ENCODE measurements at regions not wholly inside any gene's neighbourhood (a gene's known extent, or its start where the extent isn't known, plus 50 kb on each side); places are given as distances from the start of the nearest gene placed in this dataset.

DNA sequence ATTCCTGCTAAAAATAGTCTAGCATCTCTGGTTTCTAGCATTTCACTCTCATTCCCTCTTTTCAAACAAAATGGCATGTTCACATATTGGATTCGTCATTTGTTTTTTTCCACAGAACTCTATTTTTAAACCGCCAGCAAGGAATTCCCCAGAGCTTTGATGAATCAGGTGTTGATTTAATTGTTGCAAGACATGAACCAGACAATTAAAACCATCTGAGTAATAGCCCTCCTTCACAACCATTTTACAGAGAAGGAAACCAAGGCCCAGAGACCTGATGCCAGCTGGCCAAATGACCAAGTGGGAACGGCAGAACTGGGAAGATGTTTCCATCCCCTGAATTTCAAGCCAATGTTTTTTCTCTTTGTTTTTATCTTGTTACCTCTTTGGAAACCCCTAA lies 167.0 kb downstream of the CAAP1 start:
- no peak overlapping the region for H3K4me3 Mint-ChIP-seq
- DNase-seq: no peak
- POLR2A ChIA-PET: no interaction called here
- CTCF ChIA-PET: no interaction called here
- Histone ChIP-seq H3K4me1 (ENCODE audit: control insufficient read depth in 1 of 2, extremely low read depth in 1 of 2, insufficient read depth in 2 of 2, low read length in 2 of 2) (no peaks in the 10 kb centered on the region), H3K9me3 (no peaks in the 10 kb centered on the region), H3K27me3 (replicated peaks in 1 of 2; ENCODE audit: control insufficient read depth in 2 of 2, extremely low read depth in 1 of 2, insufficient read depth in 2 of 2, low read length in 1 of 2) (no peaks in the 10 kb centered on the region), H3K36me3 (ENCODE audit: control insufficient read depth in 2 of 2, extremely low read depth in 1 of 2, insufficient read depth in 1 of 2, low read length in 1 of 2) (no peaks in the 10 kb centered on the region), H3K27ac (ENCODE audit: low read length) (no peak overlapping the region), H3K4me3 (ENCODE audit: control insufficient read depth in 1 of 2, extremely low read depth in 1 of 2, low read length in 1 of 2) (no peak overlapping the region)
- peaks cover 4 to 9% of the 10 kb centered on the region in 2 donors for H3K27me3 Mint-ChIP-seq
- H3K36me3 Mint-ChIP-seq: no peaks in the 10 kb centered on the region
- peaks cover 0 to 2% (median 0%) of the 10 kb centered on the region in 3 donors for H3K4me1 Mint-ChIP-seq
- H3K9me3 Mint-ChIP-seq: no peaks in the 10 kb centered on the region
- no CpG with 5 or more reads among the region's 3 CpGs for WGBS (ENCODE audit: insufficient coverage)
- no peak overlapping the region for H3K27ac Mint-ChIP-seq
- ATAC-seq (replicated peaks in 1 of 4): no peak

DNA sequence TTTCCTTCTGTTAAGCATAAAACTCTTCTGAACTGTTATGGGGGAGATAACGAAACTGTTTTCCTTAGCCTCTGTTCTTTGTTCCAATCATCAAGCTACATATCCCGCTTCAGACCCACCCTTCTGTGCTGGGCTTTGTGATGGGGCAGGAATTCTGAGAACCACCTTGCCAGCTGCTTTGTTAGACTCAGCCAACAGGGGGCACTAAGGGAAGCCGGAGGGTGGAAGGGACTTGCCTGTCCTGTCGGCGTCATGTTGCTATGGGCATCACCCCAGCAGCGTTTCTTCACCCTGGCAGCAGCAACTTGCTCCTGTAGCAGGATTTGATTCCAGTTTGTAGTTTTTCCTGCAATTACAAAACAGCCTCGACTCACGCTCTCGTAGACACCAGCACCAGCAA lies 169.1 kb downstream of the CAAP1 start:
- peak in 1 of 35 experiments; percentile 0 for DNase-seq

DNA sequence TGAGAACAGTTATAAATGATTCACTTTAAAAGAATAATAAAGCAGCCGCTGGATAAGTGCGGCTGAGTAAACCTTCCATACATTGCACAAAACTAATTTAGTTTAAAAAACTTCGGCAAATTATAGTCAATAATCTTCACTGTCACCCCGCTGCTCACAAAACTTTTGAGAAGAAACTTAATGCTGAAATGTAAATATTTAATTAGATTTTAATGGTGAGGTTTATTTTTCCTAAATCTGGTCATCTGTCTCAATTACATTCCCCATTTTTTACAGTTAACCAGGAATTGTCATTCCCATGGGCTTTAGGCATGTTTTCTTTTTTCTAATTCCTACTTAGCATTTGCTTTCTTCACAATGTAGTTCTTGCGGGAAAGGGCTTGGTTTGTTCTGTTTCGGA lies 169.8 kb downstream of the CAAP1 start:
- no peaks in the 10 kb centered on the region for H3K36me3 Mint-ChIP-seq
- no peak overlapping the region for H3K4me3 Mint-ChIP-seq
- H3K36me3 ChIP-seq (ENCODE audit: control insufficient read depth in 2 of 2, extremely low read depth in 1 of 2, insufficient read depth in 1 of 2, low read length in 1 of 2): no peaks in the 10 kb centered on the region
- no peaks in the 10 kb centered on the region for H3K4me1 ChIP-seq (ENCODE audit: control insufficient read depth in 1 of 2, extremely low read depth in 1 of 2, insufficient read depth in 2 of 2, low read length in 2 of 2)
- DNase-seq: no peak
- no peak for ATAC-seq (replicated peaks in 1 of 4)
- peaks cover 0 to 2% (median 0%) of the 10 kb centered on the region in 3 donors for H3K4me1 Mint-ChIP-seq
- no peaks in the 10 kb centered on the region for H3K9me3 ChIP-seq
- H3K27me3 Mint-ChIP-seq: peaks cover 4 to 18% of the 10 kb centered on the region in 2 donors
- no peak overlapping the region for H3K27ac ChIP-seq (ENCODE audit: low read length)
- H3K4me3 ChIP-seq (ENCODE audit: control insufficient read depth in 1 of 2, extremely low read depth in 1 of 2, low read length in 1 of 2): no peak overlapping the region
- H3K27me3 ChIP-seq (replicated peaks in 1 of 2; ENCODE audit: control insufficient read depth in 2 of 2, extremely low read depth in 1 of 2, insufficient read depth in 2 of 2, low read length in 1 of 2): no peaks in the 10 kb centered on the region
- WGBS (ENCODE audit: insufficient coverage): no CpG with 5 or more reads among the region's 6 CpGs
- no peak overlapping the region for H3K27ac Mint-ChIP-seq
- ChIA-PET CTCF (no interaction called here), POLR2A (no interaction called here)
- H3K9me3 Mint-ChIP-seq: no peaks in the 10 kb centered on the region

More for the DNA sequence above, 169.1 kb downstream of the CAAP1 start:
- no peak overlapping the region for H3K4me3 ChIP-seq (ENCODE audit: control insufficient read depth in 1 of 2, extremely low read depth in 1 of 2, low read length in 1 of 2)
- ChIA-PET CTCF (no interaction called here), POLR2A (no interaction called here)
- no peak overlapping the region for H3K4me3 Mint-ChIP-seq
- H3K27ac Mint-ChIP-seq: no peak overlapping the region
- no peak overlapping the region for H3K27ac ChIP-seq (ENCODE audit: low read length)
- H3K36me3 ChIP-seq (ENCODE audit: control insufficient read depth in 2 of 2, extremely low read depth in 1 of 2, insufficient read depth in 1 of 2, low read length in 1 of 2): no peaks in the 10 kb centered on the region
- peaks cover 0 to 2% (median 0%) of the 10 kb centered on the region in 3 donors for H3K4me1 Mint-ChIP-seq
- H3K9me3 Mint-ChIP-seq: no peaks in the 10 kb centered on the region
- no peaks in the 10 kb centered on the region for H3K36me3 Mint-ChIP-seq
- H3K4me1 ChIP-seq (ENCODE audit: control insufficient read depth in 1 of 2, extremely low read depth in 1 of 2, insufficient read depth in 2 of 2, low read length in 2 of 2): no peaks in the 10 kb centered on the region
- ATAC-seq (replicated peaks in 1 of 4): no peak
- WGBS (ENCODE audit: insufficient coverage): 39% methylated on average over 7 of the region's 9 CpGs
- no peaks in the 10 kb centered on the region for H3K27me3 ChIP-seq (replicated peaks in 1 of 2; ENCODE audit: control insufficient read depth in 2 of 2, extremely low read depth in 1 of 2, insufficient read depth in 2 of 2, low read length in 1 of 2)
- H3K9me3 ChIP-seq: no peaks in the 10 kb centered on the region
- H3K27me3 Mint-ChIP-seq: peaks cover 4 to 18% of the 10 kb centered on the region in 2 donors

DNA sequence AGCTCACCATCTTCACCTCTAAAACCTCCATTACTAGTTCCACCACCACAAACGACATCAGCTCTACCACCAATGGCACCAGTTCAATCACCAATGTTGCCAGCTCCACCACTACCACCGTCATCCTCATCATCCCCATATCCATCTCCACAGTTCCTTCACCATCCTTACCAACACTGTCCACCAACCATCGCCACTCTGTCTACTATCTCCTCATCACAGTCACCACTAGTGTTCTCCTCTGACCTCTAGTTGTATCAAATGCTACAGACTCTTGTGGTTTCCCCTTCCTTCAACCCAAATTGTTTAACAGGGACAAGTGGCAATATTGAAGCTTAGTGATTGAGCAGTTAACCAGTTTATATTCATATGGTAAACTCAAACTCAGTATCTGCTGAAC lies 182.6 kb downstream of the CAAP1 start:
- H3K4me1 ChIP-seq (ENCODE audit: control insufficient read depth in 1 of 2, extremely low read depth in 1 of 2, insufficient read depth in 2 of 2, low read length in 2 of 2): no peaks in the 10 kb centered on the region
- H3K36me3 Mint-ChIP-seq: no peaks in the 10 kb centered on the region
- peaks cover 0 to 5% (median 4%) of the 10 kb centered on the region in 3 donors for H3K9me3 Mint-ChIP-seq
- no peaks in the 10 kb centered on the region for H3K36me3 ChIP-seq (ENCODE audit: control insufficient read depth in 2 of 2, extremely low read depth in 1 of 2, insufficient read depth in 1 of 2, low read length in 1 of 2)
- H3K27ac ChIP-seq (ENCODE audit: low read length): no peak overlapping the region
- ChIA-PET POLR2A (no interaction called here), CTCF (no interaction called here)
- WGBS (ENCODE audit: insufficient coverage): 52% methylated on average over 3 of the region's 3 CpGs
- no peaks in the 10 kb centered on the region for H3K4me1 Mint-ChIP-seq
- no peak overlapping the region for H3K4me3 ChIP-seq (ENCODE audit: control insufficient read depth in 1 of 2, extremely low read depth in 1 of 2, low read length in 1 of 2)
- H3K4me3 Mint-ChIP-seq: no peak overlapping the region
- ATAC-seq (replicated peaks in 1 of 4) (no peak), DNase-seq (no peak)
- no peak overlapping the region for H3K27ac Mint-ChIP-seq
- H3K27me3 ChIP-seq (replicated peaks in 1 of 2; ENCODE audit: control insufficient read depth in 2 of 2, extremely low read depth in 1 of 2, insufficient read depth in 2 of 2, low read length in 1 of 2): no peaks in the 10 kb centered on the region
- no peaks in the 10 kb centered on the region for H3K9me3 ChIP-seq
- peaks cover 3 to 7% of the 10 kb centered on the region in 2 donors for H3K27me3 Mint-ChIP-seq

DNA sequence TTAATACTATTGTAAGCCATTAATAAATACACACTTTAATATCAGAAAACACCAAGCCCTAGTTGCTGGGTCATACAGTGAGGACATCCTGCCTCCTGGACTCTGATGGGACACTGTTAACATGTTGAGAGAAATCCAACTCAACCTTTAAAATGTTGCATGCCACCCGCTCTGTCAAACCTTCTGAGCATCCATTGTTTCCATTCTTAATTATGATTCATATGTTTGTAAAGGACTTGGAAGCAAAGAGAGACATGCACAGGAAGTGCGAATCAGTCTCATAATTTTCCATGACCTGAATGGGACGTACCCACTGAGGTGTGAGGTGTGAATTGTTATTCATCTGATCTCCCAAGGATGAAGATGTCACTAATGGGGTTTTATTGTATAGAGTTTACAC lies 186.4 kb downstream of the CAAP1 start:
- no CpG with 5 or more reads among the region's 3 CpGs for WGBS (ENCODE audit: insufficient coverage)
- Histone ChIP-seq H3K9me3 (no peaks in the 10 kb centered on the region), H3K4me1 (ENCODE audit: control insufficient read depth in 1 of 2, extremely low read depth in 1 of 2, insufficient read depth in 2 of 2, low read length in 2 of 2) (no peaks in the 10 kb centered on the region), H3K27me3 (replicated peaks in 1 of 2; ENCODE audit: control insufficient read depth in 2 of 2, extremely low read depth in 1 of 2, insufficient read depth in 2 of 2, low read length in 1 of 2) (no peaks in the 10 kb centered on the region), H3K27ac (ENCODE audit: low read length) (no peak overlapping the region), H3K4me3 (ENCODE audit: control insufficient read depth in 1 of 2, extremely low read depth in 1 of 2, low read length in 1 of 2) (no peak overlapping the region), H3K36me3 (ENCODE audit: control insufficient read depth in 2 of 2, extremely low read depth in 1 of 2, insufficient read depth in 1 of 2, low read length in 1 of 2) (no peaks in the 10 kb centered on the region)
- peaks cover 3% of the 10 kb centered on the region in 2 donors for H3K27me3 Mint-ChIP-seq
- ChIA-PET POLR2A (no interaction called here), CTCF (no interaction called here)
- no peak overlapping the region for H3K27ac Mint-ChIP-seq
- no peak overlapping the region for H3K4me3 Mint-ChIP-seq
- DNase-seq: no peak
- peaks cover 4 to 11% (median 4%) of the 10 kb centered on the region in 3 donors for H3K9me3 Mint-ChIP-seq
- H3K36me3 Mint-ChIP-seq: no peaks in the 10 kb centered on the region
- no peaks in the 10 kb centered on the region for H3K4me1 Mint-ChIP-seq
- ATAC-seq (replicated peaks in 1 of 4): no peak

DNA sequence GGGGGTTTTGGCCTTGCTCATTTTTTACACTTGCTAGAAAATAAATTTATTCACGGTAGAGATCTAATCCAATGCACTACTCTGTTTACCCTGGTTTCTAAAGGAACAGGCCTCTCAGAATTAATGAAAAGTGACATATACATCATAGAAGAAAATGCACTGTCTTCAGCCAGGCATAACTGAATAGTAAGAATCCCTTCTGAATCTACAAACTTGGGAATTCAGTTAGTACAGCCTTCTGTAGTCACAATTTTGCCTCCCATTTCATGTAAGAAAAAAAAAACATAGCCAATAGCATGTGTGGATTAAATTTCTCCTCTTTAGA lies 197.3 kb downstream of the CAAP1 start:
- no peak overlapping the region for H3K27ac Mint-ChIP-seq
- no peak overlapping the region for H3K27ac ChIP-seq (ENCODE audit: low read length)
- H3K9me3 Mint-ChIP-seq: peaks cover 11 to 31% (median 12%) of the 10 kb centered on the region in 3 donors
- ChIA-PET CTCF (no interaction called here), POLR2A (no interaction called here)
- H3K36me3 Mint-ChIP-seq: no peaks in the 10 kb centered on the region
- H3K4me1 ChIP-seq (ENCODE audit: control insufficient read depth in 1 of 2, extremely low read depth in 1 of 2, insufficient read depth in 2 of 2, low read length in 2 of 2): no peaks in the 10 kb centered on the region
- ATAC-seq (replicated peaks in 1 of 4) (no peak), DNase-seq (no peak)
- H3K4me3 Mint-ChIP-seq: no peak overlapping the region
- H3K36me3 ChIP-seq (ENCODE audit: control insufficient read depth in 2 of 2, extremely low read depth in 1 of 2, insufficient read depth in 1 of 2, low read length in 1 of 2): no peaks in the 10 kb centered on the region
- WGBS (ENCODE audit: insufficient coverage): no CpG with 5 or more reads among the region's 1 CpG
- no peak overlapping the region for H3K4me3 ChIP-seq (ENCODE audit: control insufficient read depth in 1 of 2, extremely low read depth in 1 of 2, low read length in 1 of 2)
- no peaks in the 10 kb centered on the region for H3K9me3 ChIP-seq
- H3K4me1 Mint-ChIP-seq: no peaks in the 10 kb centered on the region
- H3K27me3 ChIP-seq (replicated peaks in 1 of 2; ENCODE audit: control insufficient read depth in 2 of 2, extremely low read depth in 1 of 2, insufficient read depth in 2 of 2, low read length in 1 of 2): no peaks in the 10 kb centered on the region
- peaks cover 0 to 2% of the 10 kb centered on the region in 2 donors for H3K27me3 Mint-ChIP-seq
